Testis (tissue), 2 donors: ENCODE measurements at regions not wholly inside any gene's neighbourhood (a gene's known extent, or its start where the extent isn't known, plus 50 kb on each side); places are given as distances from the start of the nearest gene placed in this dataset.

ENCODE experiments used
- CTCF ChIP-seq, 3 experiments: fragments of 450-650 bp in 2 of 3; fragments of 200-600 bp in 1 of 3; sonication (generic) in 1 of 3; IDR thresholded peaks; one replicate each; pipeline ENCODE4 v1.5.1; 2016 to 2019; ENCODE audit warnings: antibody characterized with exemption in 3 of 3, mild to moderate bottlenecking in 2 of 3, moderate library complexity in 1 of 3
- POLR2A ChIP-seq: fragments of 450-650 bp; IDR thresholded peaks from one replicate; pipeline ENCODE4 v1.6.1; 2017; ENCODE audit warnings: antibody characterized with exemption, mild to moderate bottlenecking, moderate library complexity

- TF ChIP-seq POLR2A (no peak), CTCF (IDR thresholded peaks at IDR 0.05) (no peak)
Observed at GRCh38 chr20:48298851-48299484, 513.7 kb upstream of the SULF2 start.
